GM21576 (cell line): ENCODE measurements at regions not wholly inside any gene's neighbourhood (a gene's known extent, or its start where the extent isn't known, plus 50 kb on each side); places are given as distances from the start of the nearest gene placed in this dataset.
"Not testable (repeated sequence)": the region's sequence is repeated elsewhere in the genome, so short reads cannot be mapped to it uniquely, and the experiment has no call there.

ENCODE experiments used
- ATAC-seq: cut with Tn5 transposase; IDR thresholded peaks from one replicate; pipeline ENCODE4 v1.9.1; 2021; ENCODE audit warnings: mild to moderate bottlenecking, moderate library complexity; ENCODE audit not compliant: unreplicated experiment

- no peak for ATAC-seq
These were observed 181.5 kb upstream of the SFSWAP start for GRCh38 chr12:131529196-131530040.

- ATAC-seq = no peak
These were observed 180.9 kb upstream of the SFSWAP start for GRCh38 chr12:131530041-131530332.

- ATAC-seq = no peak
These were observed 180.5 kb upstream of the SFSWAP start for GRCh38 chr12:131530422-131530821.

GRCh38 chr12:131533139-131533538, 177.8 kb upstream of the SFSWAP start:
- ATAC-seq = no peak

GRCh38 chr12:131535779-131536178, 175.1 kb upstream of the SFSWAP start:
- ATAC-seq = no peak

GRCh38 chr12:131536337-131536736, 174.6 kb upstream of the SFSWAP start:
- no peak for ATAC-seq

GRCh38 chr12:131536766-131537165, 174.1 kb upstream of the SFSWAP start:
- no peak for ATAC-seq

GRCh38 chr12:131537267-131537958, 173.5 kb upstream of the SFSWAP start:
- ATAC-seq = no peak

GRCh38 chr12:131539381-131539780, 171.5 kb upstream of the SFSWAP start:
- no peak for ATAC-seq

GRCh38 chr12:131540138-131540623, 170.7 kb upstream of the SFSWAP start:
- ATAC-seq = no peak

GRCh38 chr12:131541512-131541911, 169.4 kb upstream of the SFSWAP start:
- not testable (repeated sequence) for ATAC-seq

- no peak for ATAC-seq
These were observed 168.5 kb upstream of the SFSWAP start for GRCh38 chr12:131542351-131542750.

- ATAC-seq = no peak
These were observed 167.8 kb upstream of the SFSWAP start for GRCh38 chr12:131543040-131543439.

- no peak for ATAC-seq
These were observed 163.3 kb upstream of the SFSWAP start for GRCh38 chr12:131547555-131547954.

- ATAC-seq = no peak
These were observed 160.8 kb upstream of the SFSWAP start for GRCh38 chr12:131550121-131550520.

- no peak for ATAC-seq
These were observed 159.0 kb upstream of the SFSWAP start for GRCh38 chr12:131551675-131552491.

- ATAC-seq = no peak
These were observed 158.4 kb upstream of the SFSWAP start for GRCh38 chr12:131552492-131552863.

- ATAC-seq = no peak
These were observed 157.7 kb upstream of the SFSWAP start for GRCh38 chr12:131553096-131553777.

GRCh38 chr12:131555197-131555846, 155.6 kb upstream of the SFSWAP start:
- ATAC-seq = no peak

- no peak for ATAC-seq
These were observed 155.0 kb upstream of the SFSWAP start for GRCh38 chr12:131555866-131556265.
